ENCODE measurements at regions not wholly inside any gene's neighbourhood (a gene's known extent, or its start where the extent isn't known, plus 50 kb on each side); places are given as distances from the start of the nearest gene placed in this dataset.

DNA sequence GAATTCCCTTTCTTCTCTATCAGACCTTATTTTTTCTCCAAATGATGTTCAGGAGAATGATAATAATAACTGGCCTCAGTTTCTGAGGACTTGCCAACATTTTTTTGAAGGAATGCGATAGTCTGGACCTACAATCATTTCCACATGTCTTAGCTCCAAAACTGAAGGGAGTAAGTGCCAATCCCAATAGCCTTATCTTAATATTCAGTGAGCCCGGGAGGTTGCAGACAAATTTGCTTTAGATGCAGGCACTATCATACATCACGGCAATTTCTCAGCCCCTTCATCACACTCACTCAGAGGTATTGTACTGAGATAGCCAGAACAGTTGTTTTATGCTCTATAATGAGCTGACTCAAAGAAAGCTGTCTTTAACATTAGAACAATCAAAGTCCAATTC is 796.9 kb downstream of the ADGRL2 start:
- TF ChIP-seq, protein P1, sequence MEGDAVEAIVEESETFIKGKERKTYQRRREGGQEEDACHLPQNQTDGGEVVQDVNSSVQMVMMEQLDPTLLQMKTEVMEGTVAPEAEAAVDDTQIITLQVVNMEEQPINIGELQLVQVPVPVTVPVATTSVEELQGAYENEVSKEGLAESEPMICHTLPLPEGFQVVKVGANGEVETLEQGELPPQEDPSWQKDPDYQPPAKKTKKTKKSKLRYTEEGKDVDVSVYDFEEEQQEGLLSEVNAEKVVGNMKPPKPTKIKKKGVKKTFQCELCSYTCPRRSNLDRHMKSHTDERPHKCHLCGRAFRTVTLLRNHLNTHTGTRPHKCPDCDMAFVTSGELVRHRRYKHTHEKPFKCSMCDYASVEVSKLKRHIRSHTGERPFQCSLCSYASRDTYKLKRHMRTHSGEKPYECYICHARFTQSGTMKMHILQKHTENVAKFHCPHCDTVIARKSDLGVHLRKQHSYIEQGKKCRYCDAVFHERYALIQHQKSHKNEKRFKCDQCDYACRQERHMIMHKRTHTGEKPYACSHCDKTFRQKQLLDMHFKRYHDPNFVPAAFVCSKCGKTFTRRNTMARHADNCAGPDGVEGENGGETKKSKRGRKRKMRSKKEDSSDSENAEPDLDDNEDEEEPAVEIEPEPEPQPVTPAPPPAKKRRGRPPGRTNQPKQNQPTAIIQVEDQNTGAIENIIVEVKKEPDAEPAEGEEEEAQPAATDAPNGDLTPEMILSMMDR (IDR thresholded peaks at IDR 0.05) = no peak
- no peak for TF ChIP-seq POLR2A (IDR thresholded peaks at IDR 0.05)
